ENCODE measurements at regions not wholly inside any gene's neighbourhood (a gene's known extent, or its start where the extent isn't known, plus 50 kb on each side); places are given as distances from the start of the nearest gene placed in this dataset.

GRCh38 chr6:149131891-149132290, 185.6 kb upstream of the TAB2 start:
- H3K4me1 ChIP-seq, result peaks cover 21% of the 10 kb centered on the region
- no peak overlapping the region for H3K27ac ChIP-seq
- ATAC-seq (no peak), DNase-seq (no peak)
- H3K27me3 ChIP-seq, result no peaks in the 10 kb centered on the region
- no peak overlapping the region for H3K4me3 ChIP-seq
- no peaks in the 10 kb centered on the region for H3K9me3 ChIP-seq
- TF ChIP-seq, protein P1, sequence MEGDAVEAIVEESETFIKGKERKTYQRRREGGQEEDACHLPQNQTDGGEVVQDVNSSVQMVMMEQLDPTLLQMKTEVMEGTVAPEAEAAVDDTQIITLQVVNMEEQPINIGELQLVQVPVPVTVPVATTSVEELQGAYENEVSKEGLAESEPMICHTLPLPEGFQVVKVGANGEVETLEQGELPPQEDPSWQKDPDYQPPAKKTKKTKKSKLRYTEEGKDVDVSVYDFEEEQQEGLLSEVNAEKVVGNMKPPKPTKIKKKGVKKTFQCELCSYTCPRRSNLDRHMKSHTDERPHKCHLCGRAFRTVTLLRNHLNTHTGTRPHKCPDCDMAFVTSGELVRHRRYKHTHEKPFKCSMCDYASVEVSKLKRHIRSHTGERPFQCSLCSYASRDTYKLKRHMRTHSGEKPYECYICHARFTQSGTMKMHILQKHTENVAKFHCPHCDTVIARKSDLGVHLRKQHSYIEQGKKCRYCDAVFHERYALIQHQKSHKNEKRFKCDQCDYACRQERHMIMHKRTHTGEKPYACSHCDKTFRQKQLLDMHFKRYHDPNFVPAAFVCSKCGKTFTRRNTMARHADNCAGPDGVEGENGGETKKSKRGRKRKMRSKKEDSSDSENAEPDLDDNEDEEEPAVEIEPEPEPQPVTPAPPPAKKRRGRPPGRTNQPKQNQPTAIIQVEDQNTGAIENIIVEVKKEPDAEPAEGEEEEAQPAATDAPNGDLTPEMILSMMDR (IDR thresholded peaks at IDR 0.05), result no peak
- H3K36me3 ChIP-seq, result no peaks in the 10 kb centered on the region
- intact Hi-C loops (cut with DNase I), result no loop called here

- intact Hi-C loops (cut with DNase I), result no loop called here
- TF ChIP-seq, protein P1 (IDR thresholded peaks at IDR 0.05), result no peak
- H3K36me3 ChIP-seq, result no peaks in the 10 kb centered on the region
- H3K9me3 ChIP-seq, result no peaks in the 10 kb centered on the region
- no peak for ATAC-seq
- H3K27me3 ChIP-seq, result no peaks in the 10 kb centered on the region
- peaks cover 21% of the 10 kb centered on the region for H3K4me1 ChIP-seq
- no peak overlapping the region for H3K27ac ChIP-seq
- no peak for DNase-seq
- no peak overlapping the region for H3K4me3 ChIP-seq
Observed at GRCh38 chr6:149132336-149132735, 185.2 kb upstream of the TAB2 start.

DNA sequence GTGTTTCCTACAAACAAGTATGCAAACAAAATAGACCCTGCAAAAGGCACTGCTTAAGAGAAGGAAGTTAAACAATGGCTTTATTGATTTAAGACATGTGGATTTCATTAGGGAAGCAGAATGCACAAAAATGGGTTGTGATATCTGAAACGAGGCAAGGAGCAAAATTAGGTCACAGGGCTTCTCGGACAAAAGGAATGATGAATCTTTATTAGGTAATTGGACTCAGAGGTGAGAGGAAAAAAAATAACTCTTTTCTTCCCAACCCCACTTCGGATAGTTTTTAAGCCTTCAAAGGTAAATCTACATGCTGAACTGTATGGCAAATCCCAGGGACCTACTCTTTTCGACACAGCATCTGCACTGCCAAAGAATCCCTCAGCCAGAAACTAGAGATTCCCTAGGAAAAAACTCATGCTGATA, 183.0 kb upstream of the TAB2 start:
- no peaks in the 10 kb centered on the region for H3K36me3 ChIP-seq
- H3K9me3 ChIP-seq, result no peaks in the 10 kb centered on the region
- peaks cover 13% of the 10 kb centered on the region for H3K4me1 ChIP-seq
- H3K4me3 ChIP-seq, result no peak overlapping the region
- no peak for ATAC-seq
- DNase-seq, result no peak
- no peaks in the 10 kb centered on the region for H3K27me3 ChIP-seq
- TF ChIP-seq, protein P1 (IDR thresholded peaks at IDR 0.05), result no peak
- H3K27ac ChIP-seq, result no peak overlapping the region
- intact Hi-C loops (cut with DNase I), result no loop called here

DNA sequence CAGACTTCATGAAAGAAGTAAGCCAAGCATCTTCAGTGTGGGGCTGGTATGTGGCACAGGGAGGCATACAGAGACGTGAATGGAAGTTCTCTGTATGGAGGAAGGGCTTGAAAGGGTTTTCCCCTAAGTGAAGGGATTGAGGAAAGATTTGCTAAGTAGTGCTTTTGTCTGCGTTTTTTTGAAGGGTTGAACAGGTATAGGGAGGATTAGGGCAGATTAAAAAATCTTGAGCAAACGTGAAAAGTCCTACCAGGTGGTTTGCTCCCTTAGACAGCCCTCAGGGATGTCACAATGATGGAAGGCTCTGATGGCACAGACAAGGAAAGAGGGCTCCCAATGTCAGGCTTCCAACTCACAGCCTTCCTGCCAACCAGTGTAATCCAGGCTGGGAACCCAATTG, 181.7 kb upstream of the TAB2 start:
- H3K36me3 ChIP-seq, result no peaks in the 10 kb centered on the region
- intact Hi-C loops (cut with DNase I), result no loop called here
- ATAC-seq, result no peak
- peaks cover 9% of the 10 kb centered on the region for H3K4me1 ChIP-seq
- H3K4me3 ChIP-seq, result no peak overlapping the region
- H3K9me3 ChIP-seq, result no peaks in the 10 kb centered on the region
- H3K27me3 ChIP-seq, result no peaks in the 10 kb centered on the region
- no peak for DNase-seq
- H3K27ac ChIP-seq, result no peak overlapping the region
- TF ChIP-seq, protein P1 (IDR thresholded peaks at IDR 0.05), result no peak

- no peaks in the 10 kb centered on the region for H3K9me3 ChIP-seq
- intact Hi-C loops (cut with DNase I), result no loop called here
- no peak overlapping the region for H3K4me3 ChIP-seq
- peaks cover 8% of the 10 kb centered on the region for H3K4me1 ChIP-seq
- ATAC-seq (no peak), DNase-seq (no peak)
- TF ChIP-seq, protein P1 (IDR thresholded peaks at IDR 0.05), result no peak
- H3K36me3 ChIP-seq, result no peaks in the 10 kb centered on the region
- H3K27ac ChIP-seq, result no peak overlapping the region
- no peaks in the 10 kb centered on the region for H3K27me3 ChIP-seq
Observed at GRCh38 chr6:149136273-149136912, 181.1 kb upstream of the TAB2 start.

GRCh38 chr6:149136913-149137286, 180.6 kb upstream of the TAB2 start:
- TF ChIP-seq, protein P1 (IDR thresholded peaks at IDR 0.05), result no peak
- ATAC-seq, result no peak

More at GRCh38 chr6:149136913-149137286, 180.6 kb upstream of the TAB2 start:
- intact Hi-C loops (cut with DNase I), result no loop called here
- peaks cover 8% of the 10 kb centered on the region for H3K4me1 ChIP-seq
- no peak overlapping the region for H3K4me3 ChIP-seq
- DNase-seq, result no peak
- H3K27me3 ChIP-seq, result no peaks in the 10 kb centered on the region
- no peaks in the 10 kb centered on the region for H3K9me3 ChIP-seq
- no peaks in the 10 kb centered on the region for H3K36me3 ChIP-seq
- no peak overlapping the region for H3K27ac ChIP-seq

Measured in upper lobe of right lung (tissue), 1 donor.